ENCODE measurements at regions not wholly inside any gene's neighbourhood (a gene's known extent, or its start where the extent isn't known, plus 50 kb on each side); places are given as distances from the start of the nearest gene placed in this dataset.

DNA sequence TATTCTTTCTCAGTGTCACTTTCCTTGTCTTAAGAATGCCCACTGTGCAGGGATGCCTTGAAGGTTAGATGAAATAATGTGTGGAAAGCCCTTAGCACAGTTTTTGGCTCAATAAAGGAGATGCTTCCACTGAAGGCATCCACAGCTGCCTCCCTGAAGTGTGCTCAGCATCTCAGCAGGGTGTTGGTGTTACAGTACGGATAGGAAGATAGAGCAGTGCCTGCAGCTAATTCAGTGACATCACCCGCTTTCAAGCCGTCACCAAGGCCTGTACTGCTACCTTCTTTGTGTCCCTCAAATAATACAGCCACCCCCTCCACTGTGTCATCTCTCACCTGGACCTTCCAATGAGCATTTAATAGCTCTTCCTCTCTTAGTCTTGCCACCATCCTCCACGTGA lies 59.0 kb downstream of the NDUFS5 start:
- Histone ChIP-seq H3K27ac (no peak overlapping the region), H3K4me3 (no peak overlapping the region), H3K4me1 (replicated peaks in 1 of 2) (peaks cover 29 to 35% of the 10 kb centered on the region in 2 donors)
- ATAC-seq (replicated peaks in 6 of 8) = peak in 3 of 8 experiments; percentile 4 to 47 (median 38)
- in situ Hi-C loops (cut with MboI; ENCODE audit: low pct_unique_long_range_greater_than_20kb in 2 of 9, low sequenced_read_pairs in 9 of 9, unreplicated experiment in 9 of 9) = loop anchor here in 1 of 9 experiments (25.0 kb wide), 2 partner anchors 302 to 452 kb away; no protein-coding TSS in a partner anchor
- 0 to 100% (median 0%) methylated on average over 1 to 4 of the region's 4 CpGs; no CpG with 5 or more reads in 1 of the 10 experiments for WGBS, 10 experiments

DNA sequence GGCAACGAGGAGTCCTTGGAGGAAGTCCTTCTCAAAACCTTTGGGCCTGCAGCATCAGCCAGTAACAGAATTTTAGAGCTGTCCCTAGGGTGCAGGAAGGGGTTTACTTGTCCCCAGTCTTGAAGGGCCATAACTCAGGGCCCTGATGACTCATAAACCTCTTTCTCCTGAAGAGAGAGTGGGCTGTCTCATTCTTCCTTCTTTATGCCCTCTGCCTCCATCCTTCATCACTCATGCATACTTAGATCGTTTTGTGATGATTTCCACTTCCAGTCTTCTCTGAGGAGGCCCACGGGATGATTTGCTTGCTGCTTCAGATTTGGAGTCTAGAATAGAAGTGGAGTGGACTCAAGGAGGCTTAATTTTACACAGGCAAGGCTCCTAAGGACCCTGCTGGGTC lies 60.2 kb downstream of the NDUFS5 start:
- 0 to 100% (median 36%) methylated on average over 1 to 3 of the region's 3 CpGs; no CpG with 5 or more reads in 3 of the 10 experiments for WGBS, 10 experiments
- Histone ChIP-seq H3K27ac (peak overlapping the region; percentile 20 to 24), H3K4me3 (no peak overlapping the region), H3K4me1 (replicated peaks in 1 of 2) (peaks cover 26 to 28% of the 10 kb centered on the region in 2 donors)
- peak in 5 of 8 experiments; percentile 44 to 62 (median 54) for ATAC-seq (replicated peaks in 6 of 8)
- in situ Hi-C loops (cut with MboI; ENCODE audit: low pct_unique_long_range_greater_than_20kb in 2 of 9, low sequenced_read_pairs in 9 of 9, unreplicated experiment in 9 of 9) = loop anchor here in 1 of 9 experiments (25.0 kb wide), 2 partner anchors 301 to 451 kb away; no protein-coding TSS in a partner anchor

DNA sequence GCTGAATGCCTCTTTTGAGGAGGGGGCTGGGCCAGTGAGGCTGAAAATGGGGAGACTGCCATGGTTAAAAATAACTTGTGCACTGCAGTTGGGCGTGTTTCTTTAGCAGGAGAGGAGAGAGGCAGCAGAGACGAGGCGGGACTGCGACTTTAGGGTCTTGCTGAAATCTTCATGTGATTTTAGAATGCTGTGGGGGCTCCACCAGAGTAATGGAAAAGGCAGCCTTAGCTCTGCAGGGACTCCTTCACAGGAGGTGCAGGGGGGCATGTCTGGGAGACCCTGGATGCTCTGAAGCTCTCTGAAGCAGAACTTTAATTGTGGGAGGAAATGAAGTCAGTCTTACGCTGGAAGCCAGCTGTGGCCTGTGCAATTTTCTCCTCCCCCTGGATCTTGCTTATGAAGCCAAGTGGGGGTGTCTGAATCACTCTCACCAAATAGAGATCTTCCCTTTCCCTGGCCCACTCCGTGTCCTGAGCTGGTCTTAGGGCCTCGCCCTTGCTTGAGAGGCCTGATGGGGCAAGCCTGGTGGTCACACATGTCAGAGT lies 60.8 kb downstream of the NDUFS5 start:
- Histone ChIP-seq H3K27ac (peak overlapping the region in 1 of 2 donors; percentile 20), H3K4me3 (no peak overlapping the region), H3K4me1 (replicated peaks in 1 of 2) (peaks cover 26 to 28% of the 10 kb centered on the region in 2 donors)
- WGBS, 10 experiments = 0 to 80% (median 59%) methylated on average over 1 to 6 of the region's 7 CpGs; no CpG with 5 or more reads in 2 of the 10 experiments
- ATAC-seq (replicated peaks in 6 of 8) = peak in 4 of 8 experiments; percentile 17 to 31 (median 25)
- in situ Hi-C loops (cut with MboI; ENCODE audit: low pct_unique_long_range_greater_than_20kb in 2 of 9, low sequenced_read_pairs in 9 of 9, unreplicated experiment in 9 of 9) = loop anchor here in 1 of 9 experiments (25.0 kb wide), 2 partner anchors 300 to 450 kb away; no protein-coding TSS in a partner anchor

DNA sequence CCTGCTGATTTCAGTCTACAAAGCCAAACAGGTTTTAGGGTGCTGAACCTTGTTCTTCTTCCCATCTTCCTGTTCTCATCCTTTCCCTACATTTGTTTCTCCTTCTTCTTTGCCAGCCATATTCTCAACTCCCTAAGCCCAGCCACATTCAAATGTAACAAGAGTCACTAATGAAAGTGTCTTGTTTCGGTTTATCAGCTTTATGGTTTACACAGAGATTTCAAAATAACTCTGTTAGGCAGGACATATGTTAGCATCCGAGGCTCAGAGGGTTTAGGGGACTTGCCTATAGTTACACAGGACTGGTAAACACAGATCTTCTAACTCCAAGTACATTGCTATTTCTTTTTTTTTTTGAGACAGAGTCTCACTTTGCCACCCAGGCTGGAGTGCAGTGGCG lies 61.3 kb downstream of the NDUFS5 start:
- in situ Hi-C loops (cut with MboI; ENCODE audit: low pct_unique_long_range_greater_than_20kb in 2 of 9, low sequenced_read_pairs in 9 of 9, unreplicated experiment in 9 of 9) = loop anchor here in 1 of 9 experiments (25.0 kb wide), 2 partner anchors 300 to 450 kb away; no protein-coding TSS in a partner anchor
- H3K4me1 ChIP-seq (replicated peaks in 1 of 2) = peaks cover 25 to 28% of the 10 kb centered on the region in 2 donors
- ATAC-seq (replicated peaks in 6 of 8) = no peak
- H3K4me3 ChIP-seq = no peak overlapping the region
- no peak overlapping the region for H3K27ac ChIP-seq
- WGBS, 10 experiments = 42 to 100% (median 100%) methylated on average over 1 to 3 of the region's 3 CpGs; no CpG with 5 or more reads in 2 of the 10 experiments

DNA sequence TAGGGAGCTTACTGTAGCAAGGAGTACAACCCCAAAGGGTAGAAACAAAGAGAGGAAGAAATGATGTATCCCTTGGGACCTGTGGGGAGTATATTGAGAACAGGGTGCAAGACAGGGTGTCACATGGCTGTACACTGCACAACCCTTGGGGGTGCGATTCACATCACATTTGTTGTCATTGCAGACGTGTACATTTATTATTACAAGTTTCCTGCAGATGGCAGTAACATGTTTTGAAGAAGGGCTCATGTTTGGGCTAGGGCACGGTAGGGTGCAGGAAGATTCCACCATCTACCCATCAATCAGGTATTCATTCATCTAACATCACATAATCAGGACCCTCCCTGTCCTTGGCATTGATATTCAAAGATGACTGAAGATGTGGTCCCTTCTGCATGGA lies 62.5 kb downstream of the NDUFS5 start:
- WGBS, 10 experiments = 79 to 100% (median 93%) methylated on average over 1 to 3 of the region's 3 CpGs; no CpG with 5 or more reads in 5 of the 10 experiments
- in situ Hi-C loops (cut with MboI; ENCODE audit: low pct_unique_long_range_greater_than_20kb in 2 of 9, low sequenced_read_pairs in 9 of 9, unreplicated experiment in 9 of 9) = loop anchor here in 1 of 9 experiments (25.0 kb wide), 2 partner anchors 299 to 449 kb away; no protein-coding TSS in a partner anchor
- Histone ChIP-seq H3K4me1 (replicated peaks in 1 of 2) (peaks cover 14 to 17% of the 10 kb centered on the region in 2 donors), H3K27ac (no peak overlapping the region), H3K4me3 (no peak overlapping the region)
- ATAC-seq (replicated peaks in 6 of 8) = no peak

DNA sequence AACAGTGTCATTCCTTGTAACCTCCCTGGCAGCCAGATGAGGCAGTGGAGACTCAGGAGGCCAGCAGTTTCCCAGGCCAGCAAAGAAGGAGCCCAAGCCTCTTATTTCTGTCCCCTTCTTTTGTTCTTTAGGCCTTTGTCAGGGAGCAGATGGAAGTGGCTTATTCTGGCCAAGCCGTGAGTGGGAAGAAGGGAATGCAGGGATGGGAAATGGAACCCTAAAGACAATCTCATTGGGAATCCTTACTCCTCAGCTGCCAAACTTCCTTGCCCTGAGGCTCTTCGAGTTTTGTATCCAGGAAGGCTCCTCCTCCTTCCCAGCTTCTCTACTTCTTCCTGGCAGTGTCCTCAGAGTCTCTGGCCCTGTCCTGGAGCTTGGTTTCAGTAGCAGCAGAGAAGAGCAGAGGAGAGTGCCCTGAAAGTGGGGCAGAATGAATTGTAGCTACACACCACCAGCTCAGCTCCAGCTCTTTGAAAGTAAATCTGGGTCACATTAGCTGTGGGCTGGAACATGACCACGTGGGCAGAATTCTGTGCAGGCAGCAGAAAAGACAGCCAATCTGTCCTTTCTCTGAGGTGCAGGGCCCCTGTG lies 63.9 kb downstream of the NDUFS5 start:
- peak in 3 of 8 experiments; percentile 53 to 82 (median 78) for ATAC-seq (replicated peaks in 6 of 8)
- Histone ChIP-seq H3K27ac (no peak overlapping the region), H3K4me1 (replicated peaks in 1 of 2) (peaks cover 14 to 17% of the 10 kb centered on the region in 2 donors), H3K4me3 (no peak overlapping the region)
- WGBS, 10 experiments = 0 to 61% (median 50%) methylated on average over 1 to 3 of the region's 3 CpGs; no CpG with 5 or more reads in 3 of the 10 experiments
- in situ Hi-C loops (cut with MboI; ENCODE audit: low pct_unique_long_range_greater_than_20kb in 2 of 9, low sequenced_read_pairs in 9 of 9, unreplicated experiment in 9 of 9) = loop anchor here in 2 of 9 experiments (10.0 to 25.0 kb wide), 3 partner anchors 175 to 447 kb away; no protein-coding TSS in a partner anchor

DNA sequence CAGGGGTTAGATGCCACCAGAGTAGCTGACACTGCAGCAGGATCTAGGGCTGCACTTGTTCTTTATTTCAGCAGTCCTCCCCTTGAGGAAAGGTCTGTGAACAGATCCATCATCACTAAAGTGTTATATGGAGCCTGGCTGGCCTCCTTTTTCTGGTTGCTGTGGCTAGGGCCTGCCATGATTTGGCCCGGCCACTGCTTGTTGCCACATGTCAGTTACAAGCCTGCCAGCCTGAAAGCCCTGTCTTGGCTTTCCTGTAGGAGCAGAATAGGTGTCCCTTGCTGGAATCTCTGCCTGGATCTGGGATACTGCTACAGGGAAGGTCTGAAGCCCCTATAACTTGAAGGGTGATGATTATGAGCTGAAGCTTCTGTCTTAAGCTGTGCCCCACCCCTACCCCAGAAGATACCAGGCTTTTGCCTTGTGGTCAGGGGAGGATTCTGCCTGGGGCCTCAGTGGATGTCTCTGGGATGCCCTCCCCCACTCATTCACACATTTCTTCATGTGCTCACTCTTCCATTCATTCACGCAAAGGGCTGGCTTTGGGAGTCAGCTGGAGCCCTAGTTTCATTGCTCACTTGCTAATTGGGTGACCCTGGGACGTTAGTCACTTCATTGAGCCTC lies 64.7 kb downstream of the NDUFS5 start:
- WGBS, 10 experiments = 13 to 79% (median 58%) methylated on average over 1 to 3 of the region's 3 CpGs; no CpG with 5 or more reads in 5 of the 10 experiments
- no peak overlapping the region for H3K4me3 ChIP-seq
- H3K4me1 ChIP-seq (replicated peaks in 1 of 2) = peaks cover 14 to 17% of the 10 kb centered on the region in 2 donors
- H3K27ac ChIP-seq = no peak overlapping the region
- ATAC-seq (replicated peaks in 6 of 8) = no peak
- in situ Hi-C loops (cut with MboI; ENCODE audit: low pct_unique_long_range_greater_than_20kb in 2 of 9, low sequenced_read_pairs in 9 of 9, unreplicated experiment in 9 of 9) = loop anchor here in 2 of 9 experiments (10.0 to 25.0 kb wide), 3 partner anchors 174 to 446 kb away; no protein-coding TSS in a partner anchor

DNA sequence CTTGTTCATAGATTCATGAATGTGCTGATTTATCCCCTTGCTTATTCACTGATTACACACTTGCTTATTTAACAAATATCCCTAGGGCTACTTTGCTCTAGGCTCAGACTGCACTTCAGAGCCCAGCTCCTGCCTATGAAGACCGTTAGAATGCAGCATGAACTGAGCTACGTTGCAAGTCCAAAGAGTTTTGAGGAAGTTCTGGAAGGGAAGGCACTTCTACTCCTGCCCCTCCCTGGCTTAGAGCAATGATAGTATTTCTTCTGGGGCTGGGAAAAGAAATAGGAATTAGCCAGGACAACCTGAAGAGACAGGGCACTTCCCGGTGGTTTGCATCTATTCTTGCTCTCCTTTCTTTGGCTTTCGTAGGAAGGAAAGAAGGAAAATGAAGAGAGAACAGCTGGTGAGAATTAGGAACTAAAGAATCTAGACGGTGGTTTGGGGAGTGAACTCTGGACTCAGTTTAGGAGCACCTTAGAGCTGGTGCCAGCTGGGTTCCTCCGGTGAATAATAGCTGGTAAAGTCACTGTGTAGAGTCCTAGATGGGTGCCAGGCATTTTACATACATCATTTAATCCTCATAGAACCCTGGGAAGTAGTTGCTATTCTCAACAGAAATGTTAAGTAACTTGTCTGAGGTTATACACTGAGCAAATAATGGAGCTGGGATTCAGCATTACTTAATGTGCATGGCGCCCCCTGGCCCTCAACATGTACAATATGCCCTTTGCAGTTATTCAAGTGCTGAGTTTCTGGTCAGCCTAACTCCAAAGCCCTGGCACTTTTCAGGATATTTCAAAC lies 65.9 kb downstream of the NDUFS5 start:
- in situ Hi-C loops (cut with MboI; ENCODE audit: low pct_unique_long_range_greater_than_20kb in 2 of 9, low sequenced_read_pairs in 9 of 9, unreplicated experiment in 9 of 9) = loop anchor here in 2 of 9 experiments (10.0 to 25.0 kb wide), 3 partner anchors 173 to 445 kb away; no protein-coding TSS in a partner anchor
- no peak overlapping the region for H3K27ac ChIP-seq
- ATAC-seq (replicated peaks in 6 of 8) = peak; percentile 55 to 86 (median 78)
- peaks cover 3 to 5% of the 10 kb centered on the region in 2 donors for H3K4me1 ChIP-seq (replicated peaks in 1 of 2)
- 6 to 69% (median 60%) methylated on average over 3 to 7 of the region's 7 CpGs; no CpG with 5 or more reads in 3 of the 10 experiments for WGBS, 10 experiments
- H3K4me3 ChIP-seq = no peak overlapping the region

DNA sequence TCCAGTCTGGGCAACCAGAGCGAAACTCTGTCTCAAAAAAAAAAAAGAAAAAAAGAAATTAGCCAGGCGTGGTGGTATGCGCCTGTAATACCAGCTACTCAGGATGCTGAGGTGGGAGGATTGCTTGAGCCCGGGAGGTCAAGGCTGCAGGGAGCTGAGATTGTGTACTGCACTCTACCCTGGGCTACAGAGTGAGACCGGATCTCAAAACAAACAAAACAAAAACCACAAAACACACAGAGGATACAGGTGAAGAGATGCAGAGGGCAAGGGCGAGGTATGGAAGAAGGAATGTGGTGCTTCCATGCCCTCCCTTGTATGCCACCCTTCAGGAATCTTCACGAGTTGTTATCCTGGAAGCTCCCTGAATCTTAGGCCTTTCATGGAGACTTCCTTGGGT lies 68.5 kb downstream of the NDUFS5 start:
- ATAC-seq (replicated peaks in 6 of 8) = no peak
- WGBS, 10 experiments = 63 to 100% (median 98%) methylated on average over 1 to 6 of the region's 7 CpGs; no CpG with 5 or more reads in 2 of the 10 experiments
- in situ Hi-C loops (cut with MboI; ENCODE audit: low pct_unique_long_range_greater_than_20kb in 2 of 9, low sequenced_read_pairs in 9 of 9, unreplicated experiment in 9 of 9) = loop anchor here in 2 of 9 experiments (10.0 to 25.0 kb wide), 3 partner anchors 170 to 443 kb away; no protein-coding TSS in a partner anchor

DNA sequence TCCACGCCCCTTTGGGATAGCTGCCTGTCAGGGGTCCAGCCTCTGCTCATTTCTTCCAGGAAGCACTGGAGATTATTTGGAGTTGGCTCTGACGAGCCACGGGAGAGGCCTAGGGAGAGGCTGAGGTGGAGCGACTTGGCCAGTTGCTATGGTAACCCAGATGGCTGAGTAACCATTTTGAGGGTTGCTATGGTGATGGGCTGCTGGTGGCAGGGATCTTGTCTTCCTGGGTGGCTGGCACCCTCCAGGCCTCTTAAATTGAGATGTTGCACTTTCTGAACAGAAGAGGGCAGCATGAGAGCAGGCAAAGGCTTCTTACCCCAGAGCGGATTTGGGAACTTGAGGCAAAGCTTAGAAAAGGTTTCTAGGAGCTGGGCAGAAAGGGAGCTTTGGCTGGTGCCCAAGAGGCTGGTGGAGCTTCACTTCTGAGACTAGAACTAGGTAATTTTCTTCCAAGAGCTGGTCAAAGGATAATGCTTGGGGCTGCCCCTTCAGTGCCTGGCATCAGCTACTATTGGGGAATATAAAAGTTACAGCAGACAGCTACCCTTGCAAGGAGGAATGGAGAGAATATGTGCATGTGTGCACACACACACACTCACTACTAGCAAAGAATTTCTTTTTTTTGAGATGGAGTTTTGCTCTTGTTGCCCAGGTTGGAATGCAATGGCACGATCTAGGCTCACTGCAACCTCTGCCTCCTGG lies 72.5 kb downstream of the NDUFS5 start:
- in situ Hi-C loops (cut with MboI; ENCODE audit: low pct_unique_long_range_greater_than_20kb in 2 of 9, low sequenced_read_pairs in 9 of 9, unreplicated experiment in 9 of 9) = loop anchor here in 2 of 9 experiments (10.0 to 25.0 kb wide), 3 partner anchors 166 to 439 kb away; no protein-coding TSS in a partner anchor
- no peak overlapping the region for H3K4me3 ChIP-seq
- 0 to 100% (median 13%) methylated on average over 1 to 5 of the region's 6 CpGs; no CpG with 5 or more reads in 2 of the 10 experiments for WGBS, 10 experiments
- peak overlapping the region; percentile 2 to 19 for H3K27ac ChIP-seq
- ATAC-seq (replicated peaks in 6 of 8) = peak; percentile 69 to 96 (median 91)
- H3K4me1 ChIP-seq (replicated peaks in 1 of 2) = peaks cover 28 to 29% of the 10 kb centered on the region in 2 donors

More for the DNA sequence above, 68.5 kb downstream of the NDUFS5 start:
- H3K27ac ChIP-seq = no peak overlapping the region
- H3K4me3 ChIP-seq = no peak overlapping the region
- H3K4me1 ChIP-seq (replicated peaks in 1 of 2) = peaks cover 13% of the 10 kb centered on the region in 2 donors

DNA sequence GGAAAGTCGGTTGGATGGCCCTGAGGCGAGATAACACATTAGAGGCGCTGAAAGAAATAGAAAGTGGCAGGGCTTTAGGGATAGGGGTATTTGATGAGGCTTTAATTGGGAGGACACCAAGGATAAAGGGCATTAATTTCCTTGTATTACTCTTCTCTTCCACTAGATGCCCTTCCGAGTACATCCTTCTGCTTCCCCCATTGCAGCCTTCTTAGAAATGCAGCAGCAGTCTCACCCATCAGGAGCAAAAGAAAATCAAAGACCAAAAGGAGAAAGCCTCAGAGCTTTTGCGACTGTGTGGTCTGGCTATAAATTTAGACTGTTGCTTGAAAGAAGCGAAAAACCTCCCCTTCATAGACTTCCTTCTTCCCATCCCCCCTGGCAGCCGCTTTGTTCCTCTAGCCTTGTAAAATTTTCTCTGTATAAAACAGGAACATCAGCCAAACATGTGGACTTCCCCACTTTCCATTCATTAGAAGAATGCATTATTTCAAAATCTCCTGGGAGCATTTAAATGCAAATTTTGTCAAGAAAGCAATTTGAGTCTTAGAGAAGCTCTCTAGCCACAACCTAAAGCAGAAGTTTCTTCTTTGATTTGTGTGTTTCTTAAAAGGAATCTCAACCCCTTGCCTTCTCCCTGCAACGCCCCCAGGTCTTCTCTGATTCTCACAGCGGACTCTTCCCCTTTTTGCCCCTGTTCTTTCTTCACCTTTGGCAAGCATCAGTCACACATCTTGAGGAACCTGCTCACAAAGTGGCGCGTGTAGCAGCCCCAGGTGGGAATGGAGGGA lies 76.6 kb downstream of the NDUFS5 start:
- peak overlapping the region in 1 of 5 donors; percentile 6 for H3K4me3 ChIP-seq
- H3K27ac ChIP-seq = peak overlapping the region; percentile 97 to 99
- in situ Hi-C loops (cut with MboI; ENCODE audit: low pct_unique_long_range_greater_than_20kb in 2 of 9, low sequenced_read_pairs in 9 of 9, unreplicated experiment in 9 of 9) = loop anchor here in 3 of 9 experiments (10.0 to 25.0 kb wide), 2 partner anchors 82 to 160 kb away; no protein-coding TSS in a partner anchor
- H3K4me1 ChIP-seq (replicated peaks in 1 of 2) = peaks cover 48 to 49% of the 10 kb centered on the region in 2 donors
- peak; percentile 6 to 30 (median 15) for ATAC-seq (replicated peaks in 6 of 8)
- 2 to 31% (median 11%) methylated on average over 2 to 11 of the region's 11 CpGs; no CpG with 5 or more reads in 1 of the 10 experiments for WGBS, 10 experiments
